Esophagus muscularis mucosa (tissue), 4 donors: ENCODE measurements at regions not wholly inside any gene's neighbourhood (a gene's known extent, or its start where the extent isn't known, plus 50 kb on each side); places are given as distances from the start of the nearest gene placed in this dataset.

Source experiments
- EP300 ChIP-seq: sonication (generic); formaldehyde crosslinking; IDR thresholded peaks from one replicate; pipeline ENCODE4 v1.6.1; 2017; ENCODE audit warnings: antibody characterized with exemption
- POLR2A ChIP-seq: fragments of 450-650 bp; IDR thresholded peaks from one replicate; pipeline ENCODE4 v1.6.1; 2017; ENCODE audit warnings: antibody characterized with exemption, moderate library complexity, mild to moderate bottlenecking, low read depth
- POLR2AphosphoS5 ChIP-seq, 2 donors: sonication (generic); formaldehyde crosslinking; IDR thresholded peaks; one replicate each; pipeline ENCODE4 v1.6.1; 2017; ENCODE audit warnings: antibody characterized with exemption in 2 of 2
- TF ChIP-seq, protein P1 (sequence below), 3 experiments: fragments of 200-600 bp in 2 of 3; fragments of 450-650 bp in 1 of 3; sonication (generic) in 2 of 3; IDR thresholded peaks; one replicate each; pipeline ENCODE4 v1.5.1; 2017 to 2019; ENCODE audit warnings: antibody characterized with exemption in 3 of 3, mild to moderate bottlenecking in 2 of 3, moderate library complexity in 1 of 3

DNA sequence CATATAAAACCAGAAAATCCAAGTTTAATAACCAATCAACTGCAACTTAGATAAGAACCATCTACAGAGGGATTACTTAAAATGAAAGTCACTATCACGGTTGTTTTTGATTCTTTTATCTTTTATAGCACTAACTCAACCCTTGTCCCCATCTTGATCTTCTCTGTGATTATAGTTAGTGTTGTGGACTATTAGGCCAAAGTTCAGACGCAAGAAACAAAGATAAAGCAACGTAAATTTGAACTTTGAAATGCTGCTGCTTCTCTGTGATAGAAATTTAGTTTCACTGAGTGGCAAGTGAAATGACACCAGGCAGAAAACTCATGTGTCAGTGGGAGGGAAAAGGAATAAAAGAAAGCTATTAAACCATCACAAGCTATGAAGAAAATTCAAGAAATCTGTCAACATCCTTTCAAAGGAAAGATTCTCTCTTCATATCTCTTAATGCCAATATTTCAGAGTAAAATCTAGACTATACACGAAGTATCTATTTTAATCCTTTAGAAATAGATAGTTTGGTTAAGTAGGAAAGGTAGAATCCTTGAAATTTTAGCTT is 71.8 kb upstream of the MALRD1 start:
- TF ChIP-seq, protein P1, sequence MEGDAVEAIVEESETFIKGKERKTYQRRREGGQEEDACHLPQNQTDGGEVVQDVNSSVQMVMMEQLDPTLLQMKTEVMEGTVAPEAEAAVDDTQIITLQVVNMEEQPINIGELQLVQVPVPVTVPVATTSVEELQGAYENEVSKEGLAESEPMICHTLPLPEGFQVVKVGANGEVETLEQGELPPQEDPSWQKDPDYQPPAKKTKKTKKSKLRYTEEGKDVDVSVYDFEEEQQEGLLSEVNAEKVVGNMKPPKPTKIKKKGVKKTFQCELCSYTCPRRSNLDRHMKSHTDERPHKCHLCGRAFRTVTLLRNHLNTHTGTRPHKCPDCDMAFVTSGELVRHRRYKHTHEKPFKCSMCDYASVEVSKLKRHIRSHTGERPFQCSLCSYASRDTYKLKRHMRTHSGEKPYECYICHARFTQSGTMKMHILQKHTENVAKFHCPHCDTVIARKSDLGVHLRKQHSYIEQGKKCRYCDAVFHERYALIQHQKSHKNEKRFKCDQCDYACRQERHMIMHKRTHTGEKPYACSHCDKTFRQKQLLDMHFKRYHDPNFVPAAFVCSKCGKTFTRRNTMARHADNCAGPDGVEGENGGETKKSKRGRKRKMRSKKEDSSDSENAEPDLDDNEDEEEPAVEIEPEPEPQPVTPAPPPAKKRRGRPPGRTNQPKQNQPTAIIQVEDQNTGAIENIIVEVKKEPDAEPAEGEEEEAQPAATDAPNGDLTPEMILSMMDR (IDR thresholded peaks at IDR 0.05): no peak
- TF ChIP-seq POLR2A: no peak
- no peak for TF ChIP-seq POLR2AphosphoS5 (IDR thresholded peaks at IDR 0.05)
- no peak for TF ChIP-seq EP300
